ENCODE measurements at regions not wholly inside any gene's neighbourhood (a gene's known extent, or its start where the extent isn't known, plus 50 kb on each side); places are given as distances from the start of the nearest gene placed in this dataset.
"Not testable (repeated sequence)": the region's sequence is repeated elsewhere in the genome, so short reads cannot be mapped to it uniquely, and the experiment has no call there.

DNA sequence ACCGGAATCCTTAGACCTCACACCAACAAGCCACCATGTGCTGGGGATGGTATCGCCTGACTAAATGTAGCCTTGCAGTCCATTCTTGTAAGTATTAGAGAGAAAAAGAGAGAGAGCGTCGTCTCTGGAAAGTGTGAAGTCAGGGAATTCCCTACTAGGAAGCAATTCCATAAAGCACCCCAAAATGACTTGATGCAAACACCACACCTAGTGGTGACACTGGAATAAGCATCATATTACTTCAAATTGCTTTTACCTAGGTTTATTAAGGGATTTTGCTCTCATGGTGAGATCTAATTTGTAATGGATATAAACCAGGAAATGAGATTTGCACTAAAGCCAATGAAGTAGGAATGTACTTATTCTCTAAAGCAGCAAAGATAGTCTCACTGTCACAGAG, 111.4 kb upstream of the METTL9 start:
- not testable (repeated sequence) for H3K23ac ChIP-seq (ENCODE audit: low read length in 2 of 2); H3K18ac ChIP-seq (ENCODE audit: low read depth in 1 of 2, low read length in 2 of 2); H3K79me1 ChIP-seq (replicated peaks; ENCODE audit: low read length, poor library complexity, severe bottlenecking); H3K4me2 ChIP-seq (ENCODE audit: low read length, poor library complexity, severe bottlenecking); H3K14ac ChIP-seq (ENCODE audit: low read length in 2 of 2); H3K9me3 ChIP-seq (ENCODE audit: control insufficient read depth, low read length); H3K36me3 ChIP-seq (ENCODE audit: control insufficient read depth in 1 of 2, insufficient read depth in 2 of 2, low read depth in 1 of 2, low read length in 2 of 2); H2AFZ ChIP-seq (ENCODE audit: low read depth, low read length); H3K4me1 ChIP-seq (ENCODE audit: control insufficient read depth, insufficient read depth, low read depth, low read length); H2BK5ac ChIP-seq (ENCODE audit: low read depth, low read length, poor library complexity, severe bottlenecking); H3K9ac ChIP-seq (ENCODE audit: low read length); H2AK5ac ChIP-seq (ENCODE audit: low read length, severe bottlenecking); H4K8ac ChIP-seq (ENCODE audit: low read length); H4K91ac ChIP-seq (ENCODE audit: low read length); H2BK15ac ChIP-seq (ENCODE audit: low read depth, poor library complexity, severe bottlenecking); H2BK12ac ChIP-seq (ENCODE audit: low read length in 2 of 2); H3K27me3 ChIP-seq (ENCODE audit: control insufficient read depth in 1 of 2, insufficient read depth in 1 of 2, low read length in 2 of 2); H2BK120ac ChIP-seq (ENCODE audit: low read depth, low read length); DNase-seq; H3K27ac ChIP-seq (ENCODE audit: low read length, poor library complexity, severe bottlenecking); H3K4me3 ChIP-seq (ENCODE audit: insufficient read depth in 1 of 2, low read depth in 1 of 2, low read length in 2 of 2); H3K4ac ChIP-seq (ENCODE audit: low read depth in 1 of 2, low read length in 2 of 2)
- WGBS, result no CpG with 5 or more reads among the region's 4 CpGs

DNA sequence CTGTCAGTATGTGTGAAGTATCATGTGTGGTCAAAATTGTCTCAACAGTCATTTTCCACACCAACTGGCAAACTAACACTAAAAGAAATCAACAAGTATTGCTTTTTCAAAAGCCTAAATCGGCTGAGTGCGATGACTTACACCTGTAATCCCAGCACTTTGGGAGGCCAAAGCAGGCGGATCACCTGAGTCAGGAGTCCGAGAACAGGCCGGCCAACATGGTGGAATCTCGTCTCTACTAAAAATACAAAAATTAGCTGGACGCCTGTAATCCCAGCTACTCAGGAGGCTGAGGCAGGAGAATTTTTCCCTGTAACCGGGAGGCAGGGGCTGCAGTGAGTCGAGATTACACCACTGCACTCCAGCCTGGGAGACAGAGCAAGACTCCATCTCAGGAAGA, 100.3 kb upstream of the METTL9 start:
- not testable (repeated sequence) for H3K9me3 ChIP-seq (ENCODE audit: control insufficient read depth, low read length); H3K36me3 ChIP-seq (ENCODE audit: control insufficient read depth in 1 of 2, insufficient read depth in 2 of 2, low read depth in 1 of 2, low read length in 2 of 2); H3K14ac ChIP-seq (ENCODE audit: low read length in 2 of 2); H3K18ac ChIP-seq (ENCODE audit: low read depth in 1 of 2, low read length in 2 of 2); H4K8ac ChIP-seq (ENCODE audit: low read length); H2AK5ac ChIP-seq (ENCODE audit: low read length, severe bottlenecking); H2BK12ac ChIP-seq (ENCODE audit: low read length in 2 of 2); H3K4me2 ChIP-seq (ENCODE audit: low read length, poor library complexity, severe bottlenecking); H3K23ac ChIP-seq (ENCODE audit: low read length in 2 of 2); H2BK5ac ChIP-seq (ENCODE audit: low read depth, low read length, poor library complexity, severe bottlenecking); H3K79me1 ChIP-seq (replicated peaks; ENCODE audit: low read length, poor library complexity, severe bottlenecking); H4K91ac ChIP-seq (ENCODE audit: low read length); H2BK120ac ChIP-seq (ENCODE audit: low read depth, low read length); H3K27ac ChIP-seq (ENCODE audit: low read length, poor library complexity, severe bottlenecking); H2AFZ ChIP-seq (ENCODE audit: low read depth, low read length); DNase-seq; H3K4me1 ChIP-seq (ENCODE audit: control insufficient read depth, insufficient read depth, low read depth, low read length); H2BK15ac ChIP-seq (ENCODE audit: low read depth, poor library complexity, severe bottlenecking); H3K4ac ChIP-seq (ENCODE audit: low read depth in 1 of 2, low read length in 2 of 2); H3K9ac ChIP-seq (ENCODE audit: low read length); H3K27me3 ChIP-seq (ENCODE audit: control insufficient read depth in 1 of 2, insufficient read depth in 1 of 2, low read length in 2 of 2); H3K4me3 ChIP-seq (ENCODE audit: insufficient read depth in 1 of 2, low read depth in 1 of 2, low read length in 2 of 2)
- WGBS, result no CpG with 5 or more reads among the region's 9 CpGs

DNA sequence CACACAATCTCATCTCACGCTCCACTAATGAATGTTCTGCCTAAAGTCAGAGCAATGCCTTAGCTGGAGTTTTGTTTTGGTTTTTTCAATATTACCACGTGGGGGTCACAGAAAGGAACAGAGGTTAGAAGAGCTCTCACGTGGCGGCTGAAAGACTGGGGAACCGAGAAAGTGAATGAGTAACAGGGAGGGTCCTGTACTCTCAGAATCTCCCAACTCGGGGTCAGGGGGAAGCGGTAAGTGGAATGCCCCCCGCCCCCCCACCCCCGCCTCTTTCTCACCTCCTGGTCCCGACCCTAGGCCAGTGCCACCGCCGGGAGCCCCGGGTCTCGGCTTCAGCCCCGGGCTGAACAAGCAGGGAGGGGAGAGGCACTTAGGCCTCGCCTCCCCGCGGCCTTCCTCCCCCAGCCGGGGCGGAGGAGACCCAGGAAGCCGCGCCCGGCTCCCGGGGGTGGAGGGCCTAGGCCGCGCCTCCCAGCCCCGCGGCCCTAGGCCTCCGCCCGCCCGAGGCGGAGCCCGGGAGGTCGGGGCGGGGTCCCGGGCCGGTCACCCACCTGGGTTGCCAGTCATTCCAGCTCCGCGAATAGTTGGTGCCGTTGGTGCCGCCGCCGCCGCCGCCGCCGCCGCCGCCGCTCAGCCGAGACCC, 98.0 kb upstream of the METTL9 start:
- H2AK5ac ChIP-seq (ENCODE audit: low read length, severe bottlenecking); H3K14ac ChIP-seq (ENCODE audit: low read length in 2 of 2); H3K4me2 ChIP-seq (ENCODE audit: low read length, poor library complexity, severe bottlenecking); H2BK5ac ChIP-seq (ENCODE audit: low read depth, low read length, poor library complexity, severe bottlenecking); H3K4me1 ChIP-seq (ENCODE audit: control insufficient read depth, insufficient read depth, low read depth, low read length); H4K91ac ChIP-seq (ENCODE audit: low read length); H3K9me3 ChIP-seq (ENCODE audit: control insufficient read depth, low read length); H3K79me1 ChIP-seq (replicated peaks; ENCODE audit: low read length, poor library complexity, severe bottlenecking); H3K27me3 ChIP-seq (ENCODE audit: control insufficient read depth in 1 of 2, insufficient read depth in 1 of 2, low read length in 2 of 2); H3K23ac ChIP-seq (ENCODE audit: low read length in 2 of 2); H3K36me3 ChIP-seq (ENCODE audit: control insufficient read depth in 1 of 2, insufficient read depth in 2 of 2, low read depth in 1 of 2, low read length in 2 of 2); H2BK12ac ChIP-seq (ENCODE audit: low read length in 2 of 2); H3K4ac ChIP-seq (ENCODE audit: low read depth in 1 of 2, low read length in 2 of 2); H4K8ac ChIP-seq (ENCODE audit: low read length); H2AFZ ChIP-seq (ENCODE audit: low read depth, low read length); H3K27ac ChIP-seq (ENCODE audit: low read length, poor library complexity, severe bottlenecking): not testable (repeated sequence)
- 0% methylated on average over 8 of the region's 51 CpGs for WGBS
- peak overlapping the region; percentile 75 to 86 for H3K4me3 ChIP-seq (ENCODE audit: insufficient read depth in 1 of 2, low read depth in 1 of 2, low read length in 2 of 2)
- H2BK15ac ChIP-seq (ENCODE audit: low read depth, poor library complexity, severe bottlenecking), result peak overlapping the region; percentile 94
- peak overlapping the region in 1 of 2 experiments; percentile 89 for H3K18ac ChIP-seq (ENCODE audit: low read depth in 1 of 2, low read length in 2 of 2)
- peak; percentile 58 for DNase-seq
- peak overlapping the region; percentile 87 for H3K9ac ChIP-seq (ENCODE audit: low read length)
- H2BK120ac ChIP-seq (ENCODE audit: low read depth, low read length), result peak overlapping the region; percentile 49

DNA sequence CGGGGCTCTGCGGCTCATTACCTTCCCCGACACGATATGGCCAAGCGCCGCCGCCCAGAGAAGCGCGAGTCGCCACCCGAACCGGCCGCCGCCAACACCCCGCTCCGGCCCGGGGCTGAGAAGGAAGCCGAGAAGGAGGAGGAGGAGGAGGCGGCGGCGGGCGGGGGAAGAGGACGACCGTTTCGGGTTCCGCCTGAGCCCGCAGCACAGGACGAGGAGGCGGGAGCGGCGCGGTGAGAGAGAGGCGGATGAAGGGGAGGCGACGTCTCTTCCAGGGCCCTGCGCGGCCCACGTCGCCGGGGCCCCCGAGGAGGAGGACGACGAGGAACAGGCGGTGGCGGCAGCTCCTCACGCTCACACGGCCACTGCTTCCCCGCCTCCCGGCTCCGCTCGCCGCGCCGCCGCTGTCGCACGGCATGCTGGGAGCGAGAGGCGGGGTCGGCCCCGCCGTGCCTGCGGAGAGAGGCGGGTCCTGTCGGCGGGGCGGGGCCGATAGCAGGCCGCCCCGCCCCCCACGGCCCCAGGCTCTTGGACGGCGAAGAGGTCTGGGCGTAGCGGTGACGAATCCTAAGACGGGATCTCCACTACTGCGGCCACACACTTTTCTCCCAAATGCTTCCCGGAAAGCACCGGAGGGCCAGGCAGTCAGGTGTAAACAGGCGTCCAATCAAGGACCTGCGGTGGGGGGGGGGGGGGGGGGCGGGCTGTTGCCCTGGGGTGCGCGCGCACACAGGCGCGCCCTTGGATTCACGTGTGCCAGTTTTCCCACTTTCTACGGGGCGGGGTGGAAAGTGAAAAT, 97.3 kb upstream of the METTL9 start:
- Histone ChIP-seq H4K91ac (ENCODE audit: low read length) (no peak overlapping the region), H3K23ac (ENCODE audit: low read length in 2 of 2) (no peak overlapping the region), H3K27ac (ENCODE audit: low read length, poor library complexity, severe bottlenecking) (peak overlapping the region; percentile 64), H4K8ac (ENCODE audit: low read length) (no peak overlapping the region), H2AFZ (ENCODE audit: low read depth, low read length) (no peak overlapping the region), H3K9ac (ENCODE audit: low read length) (peak overlapping the region; percentile 87), H3K9me3 (ENCODE audit: control insufficient read depth, low read length) (no peaks in the 10 kb centered on the region), H3K27me3 (ENCODE audit: control insufficient read depth in 1 of 2, insufficient read depth in 1 of 2, low read length in 2 of 2) (no peaks in the 10 kb centered on the region), H3K14ac (ENCODE audit: low read length in 2 of 2) (peak overlapping the region in 1 of 2 experiments; percentile 94), H2BK12ac (ENCODE audit: low read length in 2 of 2) (no peak overlapping the region), H3K4me3 (ENCODE audit: insufficient read depth in 1 of 2, low read depth in 1 of 2, low read length in 2 of 2) (peak overlapping the region; percentile 75 to 86), H2BK5ac (ENCODE audit: low read depth, low read length, poor library complexity, severe bottlenecking) (peak overlapping the region; percentile 39), H2BK15ac (ENCODE audit: low read depth, poor library complexity, severe bottlenecking) (peak overlapping the region; percentile 94), H3K4me2 (ENCODE audit: low read length, poor library complexity, severe bottlenecking) (peak overlapping the region; percentile 57), H2BK120ac (ENCODE audit: low read depth, low read length) (peak overlapping the region; percentile 49), H3K79me1 (replicated peaks; ENCODE audit: low read length, poor library complexity, severe bottlenecking) (no peaks in the 10 kb centered on the region), H3K18ac (ENCODE audit: low read depth in 1 of 2, low read length in 2 of 2) (peak overlapping the region; percentile 89), H2AK5ac (ENCODE audit: low read length, severe bottlenecking) (no peak overlapping the region), H3K4ac (ENCODE audit: low read depth in 1 of 2, low read length in 2 of 2) (peak overlapping the region in 1 of 2 experiments; percentile 8), H3K36me3 (ENCODE audit: control insufficient read depth in 1 of 2, insufficient read depth in 2 of 2, low read depth in 1 of 2, low read length in 2 of 2) (peaks cover 3 to 8% of the 10 kb centered on the region in 2 experiments), H3K4me1 (ENCODE audit: control insufficient read depth, insufficient read depth, low read depth, low read length) (peaks cover 10% of the 10 kb centered on the region)
- peak; percentile 95 for DNase-seq
- 1% methylated on average over 53 of the region's 91 CpGs for WGBS
